ENCODE measurements at regions not wholly inside any gene's neighbourhood (a gene's known extent, or its start where the extent isn't known, plus 50 kb on each side); places are given as distances from the start of the nearest gene placed in this dataset.
"Not testable (repeated sequence)": the region's sequence is repeated elsewhere in the genome, so short reads cannot be mapped to it uniquely, and the experiment has no call there.

- no peaks in the 10 kb centered on the region for H3K9me3 ChIP-seq (ENCODE audit: control insufficient read depth, insufficient read depth, low read length)
- peaks cover 13% of the 10 kb centered on the region; the same call in 1 of the 2 replicates for H3K4me1 ChIP-seq (ENCODE audit: insufficient read depth, low read length)
- H3K36me3 ChIP-seq (ENCODE audit: insufficient read depth, low read length): no peaks in the 10 kb centered on the region
- H3K9ac ChIP-seq (ENCODE audit: low read depth, low read length): no peak overlapping the region
Measured at GRCh38 chr1:234920843-234921140, 207.8 kb downstream of the TOMM20 start.

- no peaks in the 10 kb centered on the region for H3K9me3 ChIP-seq (ENCODE audit: control insufficient read depth, insufficient read depth, low read length)
- no peak overlapping the region for H3K9ac ChIP-seq (ENCODE audit: low read depth, low read length)
- H3K36me3 ChIP-seq (ENCODE audit: insufficient read depth, low read length): no peaks in the 10 kb centered on the region
- H3K4me1 ChIP-seq (ENCODE audit: insufficient read depth, low read length): peaks cover 13% of the 10 kb centered on the region; the same call in 1 of the 2 replicates
Measured at GRCh38 chr1:234920136-234920842, 208.3 kb downstream of the TOMM20 start.

GRCh38 chr1:234918961-234919761 is 209.5 kb downstream of the TOMM20 start:
- peaks cover 13% of the 10 kb centered on the region; the same call in 1 of the 2 replicates for H3K4me1 ChIP-seq (ENCODE audit: insufficient read depth, low read length)
- H3K9me3 ChIP-seq (ENCODE audit: control insufficient read depth, insufficient read depth, low read length): no peaks in the 10 kb centered on the region
- no peaks in the 10 kb centered on the region for H3K36me3 ChIP-seq (ENCODE audit: insufficient read depth, low read length)
- no peak overlapping the region for H3K9ac ChIP-seq (ENCODE audit: low read depth, low read length)

- no peaks in the 10 kb centered on the region for H3K36me3 ChIP-seq (ENCODE audit: insufficient read depth, low read length)
- H3K9me3 ChIP-seq (ENCODE audit: control insufficient read depth, insufficient read depth, low read length): no peaks in the 10 kb centered on the region
- no peak overlapping the region for H3K9ac ChIP-seq (ENCODE audit: low read depth, low read length)
- H3K4me1 ChIP-seq (ENCODE audit: insufficient read depth, low read length): peaks cover 16% of the 10 kb centered on the region
Measured at GRCh38 chr1:234918181-234918841, 210.3 kb downstream of the TOMM20 start.

GRCh38 chr1:234917495-234918180 is 211.0 kb downstream of the TOMM20 start:
- H3K36me3 ChIP-seq (ENCODE audit: insufficient read depth, low read length): no peaks in the 10 kb centered on the region
- H3K9me3 ChIP-seq (ENCODE audit: control insufficient read depth, insufficient read depth, low read length): no peaks in the 10 kb centered on the region
- H3K9ac ChIP-seq (ENCODE audit: low read depth, low read length): no peak overlapping the region
- H3K4me1 ChIP-seq (ENCODE audit: insufficient read depth, low read length): peaks cover 23% of the 10 kb centered on the region

- H3K9ac ChIP-seq (ENCODE audit: low read depth, low read length): no peak overlapping the region
- peaks cover 30% of the 10 kb centered on the region for H3K4me1 ChIP-seq (ENCODE audit: insufficient read depth, low read length)
- H3K9me3 ChIP-seq (ENCODE audit: control insufficient read depth, insufficient read depth, low read length): no peaks in the 10 kb centered on the region
Measured at GRCh38 chr1:234916840-234917239, 211.8 kb downstream of the TOMM20 start.

GRCh38 chr1:234915924-234916675 is 212.5 kb downstream of the TOMM20 start:
- H3K9ac ChIP-seq (ENCODE audit: low read depth, low read length): no peak overlapping the region

More at GRCh38 chr1:234916840-234917239, 211.8 kb downstream of the TOMM20 start:
- H3K36me3 ChIP-seq (ENCODE audit: insufficient read depth, low read length): no peaks in the 10 kb centered on the region

GRCh38 chr1:234914606-234915290 is 213.9 kb downstream of the TOMM20 start:
- H3K36me3 ChIP-seq (ENCODE audit: insufficient read depth, low read length): no peaks in the 10 kb centered on the region
- no peaks in the 10 kb centered on the region for H3K9me3 ChIP-seq (ENCODE audit: control insufficient read depth, insufficient read depth, low read length)
- H3K4me1 ChIP-seq (ENCODE audit: insufficient read depth, low read length): peaks cover 24% of the 10 kb centered on the region
- H3K9ac ChIP-seq (ENCODE audit: low read depth, low read length): no peak overlapping the region

More at GRCh38 chr1:234915924-234916675, 212.5 kb downstream of the TOMM20 start:
- Histone ChIP-seq H3K36me3 (ENCODE audit: insufficient read depth, low read length) (no peaks in the 10 kb centered on the region), H3K4me1 (ENCODE audit: insufficient read depth, low read length) (peaks cover 25% of the 10 kb centered on the region), H3K9me3 (ENCODE audit: control insufficient read depth, insufficient read depth, low read length) (no peaks in the 10 kb centered on the region)

- no peak overlapping the region for H3K9ac ChIP-seq (ENCODE audit: low read depth, low read length)
- peaks cover 24% of the 10 kb centered on the region for H3K4me1 ChIP-seq (ENCODE audit: insufficient read depth, low read length)
- H3K36me3 ChIP-seq (ENCODE audit: insufficient read depth, low read length): no peaks in the 10 kb centered on the region
- no peaks in the 10 kb centered on the region for H3K9me3 ChIP-seq (ENCODE audit: control insufficient read depth, insufficient read depth, low read length)
Measured at GRCh38 chr1:234913771-234914170, 214.9 kb downstream of the TOMM20 start.

- Histone ChIP-seq H3K9me3 (ENCODE audit: control insufficient read depth, insufficient read depth, low read length) (no peaks in the 10 kb centered on the region), H3K4me1 (ENCODE audit: insufficient read depth, low read length) (peaks cover 22% of the 10 kb centered on the region), H3K36me3 (ENCODE audit: insufficient read depth, low read length) (no peaks in the 10 kb centered on the region), H3K9ac (ENCODE audit: low read depth, low read length) (no peak overlapping the region)
Measured at GRCh38 chr1:234913278-234913649, 215.4 kb downstream of the TOMM20 start.

GRCh38 chr1:234912548-234913277 is 215.9 kb downstream of the TOMM20 start:
- no peaks in the 10 kb centered on the region for H3K9me3 ChIP-seq (ENCODE audit: control insufficient read depth, insufficient read depth, low read length)
- H3K36me3 ChIP-seq (ENCODE audit: insufficient read depth, low read length): no peaks in the 10 kb centered on the region
- H3K4me1 ChIP-seq (ENCODE audit: insufficient read depth, low read length): peaks cover 19% of the 10 kb centered on the region
- no peak overlapping the region for H3K9ac ChIP-seq (ENCODE audit: low read depth, low read length)

- H3K4me1 ChIP-seq (ENCODE audit: insufficient read depth, low read length): peaks cover 19% of the 10 kb centered on the region
- H3K9me3 ChIP-seq (ENCODE audit: control insufficient read depth, insufficient read depth, low read length): no peaks in the 10 kb centered on the region
- H3K9ac ChIP-seq (ENCODE audit: low read depth, low read length): no peak overlapping the region
- H3K36me3 ChIP-seq (ENCODE audit: insufficient read depth, low read length): no peaks in the 10 kb centered on the region
Measured at GRCh38 chr1:234911787-234912186, 216.8 kb downstream of the TOMM20 start.

- not testable (repeated sequence) for H3K9me3 ChIP-seq (ENCODE audit: control insufficient read depth, insufficient read depth, low read length); H3K36me3 ChIP-seq (ENCODE audit: insufficient read depth, low read length); H3K9ac ChIP-seq (ENCODE audit: low read depth, low read length)
- peaks cover 19% of the 10 kb centered on the region for H3K4me1 ChIP-seq (ENCODE audit: insufficient read depth, low read length)
Measured at GRCh38 chr1:234911136-234911535, 217.5 kb downstream of the TOMM20 start.
